PFSK-1 (cell line): ENCODE measurements at regions not wholly inside any gene's neighbourhood (a gene's known extent, or its start where the extent isn't known, plus 50 kb on each side); places are given as distances from the start of the nearest gene placed in this dataset.

Experiments
- FOXP2 ChIP-seq: optimal IDR thresholded peaks from 2 replicates; pipeline ENCODE3; 2011; ENCODE audit warnings: borderline replicate concordance, control low read depth, inconsistent platforms; ENCODE audit not compliant: insufficient read depth; ENCODE audit errors: extremely low read length, extremely low read depth
- POLR2AphosphoS5 ChIP-seq: IDR thresholded peaks from 2 replicates; pipeline ENCODE4 v1.6.1; 2012; ENCODE audit warnings: low read depth, mild to moderate bottlenecking, control low read depth, low read length, moderate library complexity
- SIN3A ChIP-seq: IDR thresholded peaks from 2 replicates; pipeline ENCODE4 v1.6.1; 2012; ENCODE audit warnings: mild to moderate bottlenecking, low read length, moderate library complexity, borderline replicate concordance; ENCODE audit not compliant: insufficient read depth
- TAF1 ChIP-seq: IDR thresholded peaks from 2 replicates; pipeline ENCODE4 v1.6.1; 2012; ENCODE audit warnings: low read length, control low read depth, borderline replicate concordance; ENCODE audit not compliant: insufficient read depth
- TF ChIP-seq, protein P1 (sequence below), 2 experiments: IDR thresholded peaks; 2 replicates each; pipeline versions ENCODE4 v1.6.1 to v1.8.0; 2011 to 2012; ENCODE audit warnings: low read depth in 2 of 2, low read length in 2 of 2, control low read depth in 1 of 2, inconsistent platforms in 1 of 2, mild to moderate bottlenecking in 1 of 2, moderate library complexity in 1 of 2; ENCODE audit not compliant: insufficient read depth in 1 of 2

DNA sequence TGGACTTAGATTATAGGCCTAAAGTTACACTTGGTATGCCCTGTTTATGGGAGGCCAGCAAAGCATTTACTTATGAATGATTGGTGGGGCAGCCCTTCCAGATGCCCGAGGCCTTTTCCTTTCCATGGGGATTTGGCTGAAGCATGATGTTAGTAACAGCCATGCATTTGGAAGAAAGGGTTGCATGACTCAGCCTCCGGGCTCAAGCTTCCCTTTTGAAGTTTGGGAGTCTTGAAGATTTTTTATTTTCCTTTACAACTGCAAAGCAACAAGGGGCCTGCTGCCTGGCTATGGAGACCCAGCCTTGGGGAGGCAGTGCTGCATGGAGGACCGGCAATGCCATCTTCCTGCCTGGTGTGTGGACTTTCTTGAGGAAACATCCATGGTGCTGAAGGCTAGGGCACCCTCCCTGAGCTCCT lies 244.7 kb downstream of the ICE1 start:
- TF ChIP-seq POLR2AphosphoS5 (no peak), TAF1 (no peak), SIN3A (no peak), FOXP2 (no peak)
- TF ChIP-seq, protein P1, sequence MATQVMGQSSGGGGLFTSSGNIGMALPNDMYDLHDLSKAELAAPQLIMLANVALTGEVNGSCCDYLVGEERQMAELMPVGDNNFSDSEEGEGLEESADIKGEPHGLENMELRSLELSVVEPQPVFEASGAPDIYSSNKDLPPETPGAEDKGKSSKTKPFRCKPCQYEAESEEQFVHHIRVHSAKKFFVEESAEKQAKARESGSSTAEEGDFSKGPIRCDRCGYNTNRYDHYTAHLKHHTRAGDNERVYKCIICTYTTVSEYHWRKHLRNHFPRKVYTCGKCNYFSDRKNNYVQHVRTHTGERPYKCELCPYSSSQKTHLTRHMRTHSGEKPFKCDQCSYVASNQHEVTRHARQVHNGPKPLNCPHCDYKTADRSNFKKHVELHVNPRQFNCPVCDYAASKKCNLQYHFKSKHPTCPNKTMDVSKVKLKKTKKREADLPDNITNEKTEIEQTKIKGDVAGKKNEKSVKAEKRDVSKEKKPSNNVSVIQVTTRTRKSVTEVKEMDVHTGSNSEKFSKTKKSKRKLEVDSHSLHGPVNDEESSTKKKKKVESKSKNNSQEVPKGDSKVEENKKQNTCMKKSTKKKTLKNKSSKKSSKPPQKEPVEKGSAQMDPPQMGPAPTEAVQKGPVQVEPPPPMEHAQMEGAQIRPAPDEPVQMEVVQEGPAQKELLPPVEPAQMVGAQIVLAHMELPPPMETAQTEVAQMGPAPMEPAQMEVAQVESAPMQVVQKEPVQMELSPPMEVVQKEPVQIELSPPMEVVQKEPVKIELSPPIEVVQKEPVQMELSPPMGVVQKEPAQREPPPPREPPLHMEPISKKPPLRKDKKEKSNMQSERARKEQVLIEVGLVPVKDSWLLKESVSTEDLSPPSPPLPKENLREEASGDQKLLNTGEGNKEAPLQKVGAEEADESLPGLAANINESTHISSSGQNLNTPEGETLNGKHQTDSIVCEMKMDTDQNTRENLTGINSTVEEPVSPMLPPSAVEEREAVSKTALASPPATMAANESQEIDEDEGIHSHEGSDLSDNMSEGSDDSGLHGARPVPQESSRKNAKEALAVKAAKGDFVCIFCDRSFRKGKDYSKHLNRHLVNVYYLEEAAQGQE (IDR thresholded peaks at IDR 0.05; ENCODE audit: insufficient read depth in 1 of 2, low read depth in 2 of 2, low read length in 2 of 2) = peak; percentile 15 to 82; a peak in 2 of 4 replicates
